DMS114 treated with DMSO at 0.1 percent for 48 hours (cell line): ENCODE measurements at regions not wholly inside any gene's neighbourhood (a gene's known extent, or its start where the extent isn't known, plus 50 kb on each side); places are given as distances from the start of the nearest gene placed in this dataset.
"Not testable (repeated sequence)": the region's sequence is repeated elsewhere in the genome, so short reads cannot be mapped to it uniquely, and the experiment has no call there.

Experiments
- DNase-seq: peaks from one replicate; lab custom pipeline; 2025; ENCODE audit not compliant: unreplicated experiment; lab: John Stamatoyannopoulos, UW

GRCh38 chr5:144731786-144732185 lies 561.1 kb downstream of the KCTD16 start:
- no peak for DNase-seq

GRCh38 chr5:144712090-144712489 lies 541.4 kb downstream of the KCTD16 start:
- DNase-seq, result no peak

- DNase-seq, result no peak
Observed at GRCh38 chr5:144711172-144711571, 540.5 kb downstream of the KCTD16 start.

- no peak for DNase-seq
Observed at GRCh38 chr5:144710637-144711036, 540.0 kb downstream of the KCTD16 start.

GRCh38 chr5:144703776-144704175 lies 533.1 kb downstream of the KCTD16 start:
- no peak for DNase-seq

GRCh38 chr5:144698484-144698883 lies 527.8 kb downstream of the KCTD16 start:
- DNase-seq, result no peak

GRCh38 chr5:144697847-144698262 lies 527.2 kb downstream of the KCTD16 start:
- no peak for DNase-seq

GRCh38 chr5:144691936-144692335 lies 521.3 kb downstream of the KCTD16 start:
- no peak for DNase-seq

- DNase-seq, result no peak
Observed at GRCh38 chr5:144684899-144685298, 514.2 kb downstream of the KCTD16 start.

- no peak for DNase-seq
Observed at GRCh38 chr5:144680711-144681110, 510.0 kb downstream of the KCTD16 start.

- DNase-seq, result no peak
Observed at GRCh38 chr5:144671066-144671465, 500.4 kb downstream of the KCTD16 start.

GRCh38 chr5:144659634-144660227 lies 489.1 kb downstream of the KCTD16 start:
- no peak for DNase-seq

GRCh38 chr5:144644317-144644716 lies 473.6 kb downstream of the KCTD16 start:
- no peak for DNase-seq

GRCh38 chr5:144638787-144639186 lies 468.1 kb downstream of the KCTD16 start:
- DNase-seq, result no peak

- no peak for DNase-seq
Observed at GRCh38 chr5:144634138-144634537, 463.5 kb downstream of the KCTD16 start.

- DNase-seq, result no peak
Observed at GRCh38 chr5:144598451-144599068, 427.9 kb downstream of the KCTD16 start.

- no peak for DNase-seq
Observed at GRCh38 chr5:144596517-144596916, 425.8 kb downstream of the KCTD16 start.

GRCh38 chr5:144594919-144595318 lies 424.2 kb downstream of the KCTD16 start:
- no peak for DNase-seq

- not testable (repeated sequence) for DNase-seq
Observed at GRCh38 chr5:144594234-144594633, 423.6 kb downstream of the KCTD16 start.

- no peak for DNase-seq
Observed at GRCh38 chr5:144585681-144586080, 415.0 kb downstream of the KCTD16 start.

- DNase-seq, result no peak
Observed at GRCh38 chr5:144583541-144584449, 413.1 kb downstream of the KCTD16 start.

GRCh38 chr5:144582066-144582465 lies 411.4 kb downstream of the KCTD16 start:
- DNase-seq, result no peak
